Psoas muscle (tissue), 7 donors: ENCODE measurements at regions not wholly inside any gene's neighbourhood (a gene's known extent, or its start where the extent isn't known, plus 50 kb on each side); places are given as distances from the start of the nearest gene placed in this dataset.
"Not testable (repeated sequence)": the region's sequence is repeated elsewhere in the genome, so short reads cannot be mapped to it uniquely, and the experiment has no call there.

Source experiments
- ATAC-seq, 4 donors: fragments of 200-7000 bp; cut with Tn5 transposase; one replicate each; pipeline ENCODE4 v1.9.1; 2020; ENCODE audit warnings: moderate library complexity in 3 of 4, mild to moderate bottlenecking in 2 of 4
- DNase-seq, 2 donors: peaks; one replicate each; pipeline ENCODE4 v3.0.0-alpha.2; 2020
- H3K27ac ChIP-seq: fragments of 200-600 bp; one replicate; pipeline ENCODE4 v1.8.0; 2022
- H3K27me3 ChIP-seq, 3 donors: fragments of 200-600 bp in 1 of 3; one replicate each; pipeline versions ENCODE4 v1.6.1 to v1.8.0; 2013 to 2022; ENCODE audit warnings: low read length in 2 of 3, mild to moderate bottlenecking in 2 of 3, moderate library complexity in 1 of 3; ENCODE audit not compliant: insufficient read depth in 3 of 3
- H3K36me3 ChIP-seq, 2 donors: fragments of 200-600 bp in 1 of 2; one replicate each; pipeline versions ENCODE4 v1.6.1 to v1.8.0; 2013 to 2022; ENCODE audit warnings: low read depth in 1 of 2, mild to moderate bottlenecking in 1 of 2, moderate library complexity in 1 of 2; ENCODE audit not compliant: insufficient read depth in 1 of 2
- H3K4me1 ChIP-seq: fragments of 200-600 bp; one replicate; pipeline ENCODE4 v1.8.0; 2022
- H3K4me3 ChIP-seq: fragments of 200-600 bp; one replicate; pipeline ENCODE4 v1.8.0; 2022; ENCODE audit warnings: mild to moderate bottlenecking
- H3K9me3 ChIP-seq: fragments of 200-600 bp; one replicate; pipeline ENCODE4 v1.8.0; 2022
- WGBS, 3 donors: extraction: QIAGEN DNeasy Blood & Tissue Kit; methylation state at CpG; one replicate each; pipeline versions ENCODE4 v1.1.6 to v1.1.7; 2013; 5-methylcytosine and 5-hydroxymethylcytosine counted together
- intact Hi-C, 2 donors: fragments of 100-400 bp; cut with DNase I; formaldehyde crosslinking; loops; one replicate each; pipeline versions ENCODE4 v1.11.0 to v1.14.2; 2022
- TF ChIP-seq, protein P1 (sequence below): fragments of 200-600 bp; IDR thresholded peaks from one replicate; pipeline ENCODE4 v1.8.0; 2022; ENCODE audit warnings: antibody characterized with exemption
- donor health status: healthy with polysubstance abuse.
- donor health status: DM: no; HTN: no; CAD: no; lungs with moderate emphysema.
- donor health status: Bipolar disorder and iron deficiency.
- donor health status: healthy.
- donor health status: DM: yes; HTN: yes; CAD: no.
- donor health status: DM: no; HTN: no; CAD: no.
- donor health status: DM: yes; HTN: yes; CAD: no.

DNA sequence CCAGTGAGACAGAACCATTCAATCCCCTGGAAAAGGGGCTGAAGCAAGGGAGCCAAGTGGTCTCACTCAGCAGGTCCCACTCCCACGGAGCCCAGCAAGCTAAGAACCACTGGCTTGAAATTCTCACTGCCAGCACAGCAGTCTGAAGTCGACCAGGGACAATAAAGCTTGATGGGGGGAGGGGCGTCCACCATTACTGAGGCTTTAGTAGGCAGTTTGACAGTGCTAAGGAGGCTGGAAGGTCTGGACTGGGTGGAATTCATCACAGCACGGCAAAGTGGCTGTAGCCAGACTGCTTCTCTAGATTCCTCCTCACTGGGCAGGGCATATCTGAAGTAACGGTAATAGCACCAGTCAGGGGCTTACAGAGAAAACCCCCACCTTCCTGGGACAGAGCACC lies 105.4 kb upstream of the GORAB start:
- ATAC-seq, result no peak
- intact Hi-C loops, result no loop called here
- 31 to 52% (median 49%) methylated on average over 5 of the region's 5 CpGs for WGBS, 3 donors

DNA sequence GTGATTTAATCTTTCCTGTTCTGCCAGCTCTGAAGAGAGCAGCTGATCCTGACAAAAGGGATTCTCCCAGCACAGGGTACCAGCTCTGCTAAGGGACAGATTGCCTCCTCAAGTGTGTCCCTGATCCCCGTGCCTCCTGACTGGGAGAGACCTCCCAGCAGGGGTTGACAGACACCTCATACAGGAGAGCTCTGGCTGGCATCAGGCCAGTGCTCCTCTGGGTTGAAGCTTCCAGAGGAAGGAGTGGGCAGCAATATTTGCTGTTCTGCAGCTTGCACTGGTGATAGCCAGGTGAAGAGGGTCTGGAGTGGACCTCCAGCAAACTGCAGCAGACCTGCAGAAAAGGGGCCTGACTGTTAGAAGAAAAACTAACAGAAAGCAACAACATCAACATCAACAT lies 105.0 kb upstream of the GORAB start:
- DNase-seq, intact Hi-C loops: not testable (repeated sequence)
- WGBS, 3 donors, result 67 to 77% (median 69%) methylated on average over 1 of the region's 1 CpG

More for the DNA sequence above, 105.4 kb upstream of the GORAB start:
- DNase-seq, result no peak
- Histone ChIP-seq H3K27ac (no peak overlapping the region), H3K4me3 (no peak overlapping the region), H3K27me3 (no peaks in the 10 kb centered on the region), H3K4me1 (no peaks in the 10 kb centered on the region), H3K9me3 (no peaks in the 10 kb centered on the region), H3K36me3 (no peaks in the 10 kb centered on the region)
- TF ChIP-seq, protein P1, sequence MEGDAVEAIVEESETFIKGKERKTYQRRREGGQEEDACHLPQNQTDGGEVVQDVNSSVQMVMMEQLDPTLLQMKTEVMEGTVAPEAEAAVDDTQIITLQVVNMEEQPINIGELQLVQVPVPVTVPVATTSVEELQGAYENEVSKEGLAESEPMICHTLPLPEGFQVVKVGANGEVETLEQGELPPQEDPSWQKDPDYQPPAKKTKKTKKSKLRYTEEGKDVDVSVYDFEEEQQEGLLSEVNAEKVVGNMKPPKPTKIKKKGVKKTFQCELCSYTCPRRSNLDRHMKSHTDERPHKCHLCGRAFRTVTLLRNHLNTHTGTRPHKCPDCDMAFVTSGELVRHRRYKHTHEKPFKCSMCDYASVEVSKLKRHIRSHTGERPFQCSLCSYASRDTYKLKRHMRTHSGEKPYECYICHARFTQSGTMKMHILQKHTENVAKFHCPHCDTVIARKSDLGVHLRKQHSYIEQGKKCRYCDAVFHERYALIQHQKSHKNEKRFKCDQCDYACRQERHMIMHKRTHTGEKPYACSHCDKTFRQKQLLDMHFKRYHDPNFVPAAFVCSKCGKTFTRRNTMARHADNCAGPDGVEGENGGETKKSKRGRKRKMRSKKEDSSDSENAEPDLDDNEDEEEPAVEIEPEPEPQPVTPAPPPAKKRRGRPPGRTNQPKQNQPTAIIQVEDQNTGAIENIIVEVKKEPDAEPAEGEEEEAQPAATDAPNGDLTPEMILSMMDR, result no peak

DNA sequence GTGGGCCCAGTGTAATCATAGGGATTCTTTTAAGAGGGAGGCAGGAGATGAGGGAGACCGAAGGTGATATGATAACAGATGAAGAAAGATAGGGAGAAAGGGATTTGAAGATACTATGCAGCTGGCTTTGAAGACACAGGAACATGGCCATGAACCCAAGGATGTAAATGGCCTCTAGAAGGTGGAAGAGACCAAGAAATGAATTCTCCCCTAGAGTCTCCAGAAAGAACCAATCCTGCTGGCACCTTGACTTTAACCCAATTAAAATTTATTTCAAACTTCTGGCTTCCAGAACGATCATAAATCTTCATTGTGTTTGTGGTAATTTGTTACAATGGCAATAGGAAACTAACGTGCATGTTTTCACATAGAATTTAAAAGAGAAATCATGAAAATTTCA lies 95.0 kb upstream of the GORAB start:
- Histone ChIP-seq H3K4me3 (no peak overlapping the region), H3K36me3 (no peaks in the 10 kb centered on the region), H3K4me1 (no peaks in the 10 kb centered on the region), H3K27me3 (no peaks in the 10 kb centered on the region), H3K9me3 (no peaks in the 10 kb centered on the region), H3K27ac (no peak overlapping the region)
- intact Hi-C loops, result no loop called here
- ATAC-seq, result no peak
- WGBS, 3 donors, result 59 to 76% (median 61%) methylated on average over 3 of the region's 3 CpGs
- no peak for DNase-seq
- TF ChIP-seq, protein P1, result no peak

More for the DNA sequence above, 105.0 kb upstream of the GORAB start:
- not testable (repeated sequence) for H3K27ac ChIP-seq, H3K4me1 ChIP-seq, H3K36me3 ChIP-seq, H3K9me3 ChIP-seq, H3K4me3 ChIP-seq, ATAC-seq, H3K27me3 ChIP-seq

DNA sequence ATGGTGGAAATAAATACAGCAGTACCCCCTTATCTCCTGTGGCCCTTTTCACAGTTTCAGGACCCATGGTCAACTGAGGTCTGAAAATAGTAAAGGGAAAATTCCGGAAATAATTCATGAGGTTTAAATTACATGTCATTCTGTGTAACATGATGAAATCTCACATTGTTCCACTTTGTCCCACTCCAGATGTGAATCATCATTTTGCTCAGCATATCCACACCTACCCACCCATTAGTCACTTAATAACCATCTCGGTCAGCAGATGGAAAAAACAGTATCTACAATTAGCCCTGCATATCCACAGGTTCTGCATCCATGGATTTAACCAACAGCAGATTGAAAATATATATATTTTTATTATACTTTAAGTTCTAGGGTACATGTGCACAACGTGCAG lies 86.9 kb upstream of the GORAB start:
- H3K4me3 ChIP-seq, result no peak overlapping the region
- TF ChIP-seq, protein P1, result no peak
- no peaks in the 10 kb centered on the region for H3K27me3 ChIP-seq
- WGBS, 3 donors, result 36 to 55% (median 42%) methylated on average over 3 of the region's 3 CpGs
- intact Hi-C loops, result no loop called here
- H3K9me3 ChIP-seq, result no peaks in the 10 kb centered on the region
- H3K4me1 ChIP-seq, result no peaks in the 10 kb centered on the region
- H3K27ac ChIP-seq, result no peak overlapping the region
- DNase-seq (no peak), ATAC-seq (peak in 2 of 4 donors; percentile 32 to 56)
- no peaks in the 10 kb centered on the region for H3K36me3 ChIP-seq

DNA sequence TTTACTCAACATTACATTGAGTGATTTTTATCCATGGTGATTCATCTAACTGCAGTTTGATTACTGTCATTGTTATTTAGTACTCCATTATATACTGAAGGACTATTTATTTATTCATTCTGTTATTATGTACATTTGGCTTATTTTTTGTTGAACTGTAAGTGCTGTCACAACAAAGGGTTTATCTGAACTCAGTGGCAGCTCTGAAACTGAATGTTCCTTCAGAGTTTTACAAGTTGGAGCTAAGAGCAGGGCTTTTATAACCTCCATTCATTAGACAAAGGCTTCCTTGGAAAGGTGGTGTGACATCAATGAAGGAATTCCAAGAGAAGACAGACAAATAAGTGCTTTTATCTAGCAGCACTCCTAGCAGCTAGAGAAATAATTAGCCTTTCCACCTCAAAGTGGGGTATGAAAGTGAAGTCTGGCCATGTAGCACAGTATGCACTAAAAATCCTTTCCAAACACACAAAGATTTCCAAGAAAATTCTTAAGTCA lies 83.3 kb upstream of the GORAB start:
- Histone ChIP-seq H3K9me3 (no peaks in the 10 kb centered on the region), H3K27me3 (no peaks in the 10 kb centered on the region), H3K27ac (no peak overlapping the region), H3K36me3 (no peaks in the 10 kb centered on the region), H3K4me1 (no peaks in the 10 kb centered on the region), H3K4me3 (no peak overlapping the region)
- no peak for ATAC-seq
- TF ChIP-seq, protein P1, result no peak
- intact Hi-C loops, result no loop called here
- no peak for DNase-seq

DNA sequence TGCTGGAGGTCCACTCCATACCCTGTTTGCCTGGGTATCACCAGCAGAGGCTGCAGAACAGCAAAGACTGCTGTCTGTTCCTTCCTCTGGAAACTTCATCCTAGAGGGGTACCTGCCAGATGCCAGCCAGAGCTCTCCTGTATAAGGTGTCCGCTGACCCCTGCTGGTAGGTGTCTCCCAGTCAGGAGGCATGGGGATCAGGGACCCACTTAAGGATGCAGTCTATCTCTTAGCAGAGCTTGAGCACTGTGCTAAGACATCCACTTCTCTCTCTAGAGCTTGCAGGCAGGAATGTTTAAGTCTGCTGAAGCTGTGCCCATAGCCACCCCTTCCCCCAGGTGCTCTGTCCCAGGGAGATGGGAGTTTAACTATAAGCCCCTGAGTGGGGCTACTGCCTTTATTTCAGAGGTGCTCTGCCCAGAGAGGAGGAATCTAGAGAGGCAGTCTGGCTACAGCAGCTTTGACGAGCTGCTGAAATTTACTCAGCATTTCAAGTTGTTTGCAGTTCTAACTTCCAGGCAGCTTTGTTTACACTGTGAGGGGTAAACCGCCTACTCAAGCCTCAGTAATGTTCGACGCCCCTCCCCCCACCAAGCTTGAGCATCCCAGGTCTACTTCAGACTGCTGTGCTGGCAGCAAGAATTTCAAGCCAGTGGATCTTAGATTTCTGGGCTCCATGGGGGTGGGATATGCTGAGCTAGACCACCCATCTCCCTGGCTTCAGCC lies 74.5 kb upstream of the GORAB start:
- H3K4me3 ChIP-seq, H3K4me1 ChIP-seq, H3K27ac ChIP-seq, H3K9me3 ChIP-seq, H3K27me3 ChIP-seq, intact Hi-C loops, ATAC-seq, H3K36me3 ChIP-seq: not testable (repeated sequence)
- 87 to 90% (median 89%) methylated on average over 5 of the region's 5 CpGs for WGBS, 3 donors
- DNase-seq, result peak in 1 of 2 donors; percentile 14
